ENCODE measurements at regions not wholly inside any gene's neighbourhood (a gene's known extent, or its start where the extent isn't known, plus 50 kb on each side); places are given as distances from the start of the nearest gene placed in this dataset.

DNA sequence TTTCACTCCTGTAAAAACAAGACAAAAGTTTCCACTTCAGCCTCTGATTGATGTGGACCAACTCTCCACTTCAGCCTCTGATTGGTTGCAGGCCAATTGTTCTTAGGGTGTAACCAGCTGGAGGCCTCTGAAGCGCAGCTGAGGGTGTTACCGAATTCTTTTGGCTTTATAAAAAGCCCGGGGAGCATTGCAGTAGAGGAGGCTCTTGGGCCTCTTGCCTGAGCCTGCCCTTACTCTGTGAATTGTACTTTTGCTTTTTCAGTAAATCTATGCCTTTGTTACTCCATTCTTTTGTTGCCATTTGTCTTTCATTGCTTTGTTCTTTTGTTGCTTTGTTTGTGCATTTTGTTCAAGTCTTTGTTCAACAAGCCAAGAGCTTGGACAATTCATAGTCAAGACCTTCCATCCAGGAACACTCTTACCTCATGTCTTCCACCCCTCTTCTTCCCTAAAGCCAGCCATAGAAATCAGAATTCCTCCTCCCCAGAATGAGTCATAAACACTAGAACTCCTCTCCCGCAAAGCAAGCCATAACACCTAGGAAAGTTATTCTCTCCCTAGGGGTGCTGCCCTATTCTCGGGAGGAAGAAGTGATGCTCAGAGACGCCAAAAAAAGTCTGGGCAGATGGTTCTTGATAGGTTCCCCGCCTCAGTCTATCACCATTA is 53.5 kb upstream of the ARMC3 start (continued):
- no peak for TF ChIP-seq ZNF142 (CRISPR knock-in tag; IDR thresholded peaks at IDR 0.05)
- TF ChIP-seq ZIK1 (CRISPR knock-in tag; IDR thresholded peaks at IDR 0.05; ENCODE audit: borderline replicate concordance, low read depth), result no peak
- no peak for TF ChIP-seq SATB2 (CRISPR knock-in tag; IDR thresholded peaks at IDR 0.05)
- TF ChIP-seq ZBTB21 (CRISPR knock-in tag; IDR thresholded peaks at IDR 0.05), result no peak
- no peak for TF ChIP-seq ZNF678 (CRISPR knock-in tag; IDR thresholded peaks at IDR 0.05)

DNA sequence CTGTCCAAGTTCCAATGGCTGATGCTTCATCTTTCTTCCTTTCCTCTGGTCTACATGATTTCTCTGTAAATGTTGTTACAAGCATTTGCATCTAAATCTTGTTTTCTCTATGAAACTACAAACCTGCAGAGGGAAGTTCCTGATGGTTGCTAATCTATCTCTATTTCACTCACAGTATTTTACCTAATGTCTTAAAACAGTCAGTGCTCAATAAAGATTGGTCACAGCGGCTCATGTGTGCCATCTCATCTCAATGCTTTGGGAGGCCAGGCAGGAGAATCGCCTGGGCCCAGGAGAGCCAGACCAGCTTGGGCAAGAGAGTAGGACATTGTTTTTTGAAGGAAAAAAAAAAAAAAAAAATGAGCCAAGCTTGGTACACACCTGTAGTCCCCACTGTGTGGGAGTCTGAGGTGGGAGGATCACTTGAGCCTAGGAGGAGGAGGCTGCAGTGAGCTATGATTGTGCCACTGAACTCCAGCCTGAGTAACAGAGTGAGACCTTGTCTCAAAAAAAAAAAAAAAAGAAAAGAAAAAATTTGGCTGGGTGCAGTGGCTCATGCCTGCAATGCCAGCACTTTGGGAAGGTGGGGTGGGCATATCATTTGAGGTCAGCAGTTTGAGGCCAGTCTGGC is 71.3 kb upstream of the ARMC3 start:
- no peak for FAIRE-seq
- CTCF ChIA-PET (ENCODE audit: low intra/inter-chr PET ratio, low total read pairs), result no interaction called here

More for the DNA sequence above, 71.3 kb upstream of the ARMC3 start:
- Histone ChIP-seq H4K20me1 (ENCODE audit: insufficient read depth, low read length) (no peaks in the 10 kb centered on the region), H3K4me2 (ENCODE audit: low read depth, low read length) (no peak overlapping the region), H3K27ac (ENCODE audit: extremely low read length, insufficient read depth, low read length) (no peak overlapping the region), H3K27me3 (ENCODE audit: control insufficient read depth in 1 of 2, insufficient read depth in 2 of 2, low read length in 2 of 2) (peaks cover 0 to 2% of the 10 kb centered on the region in 2 experiments; a peak in 1 of 5 replicates), H3K4me1 (ENCODE audit: insufficient read depth, low read length) (peaks cover 17% of the 10 kb centered on the region), H3K9ac (ENCODE audit: insufficient read depth, low read depth, low read length) (no peak overlapping the region), H3K79me2 (ENCODE audit: insufficient read depth, low read length) (no peaks in the 10 kb centered on the region), H2AFZ (ENCODE audit: low read length) (no peak overlapping the region), H3K36me3 (replicated peaks in 1 of 2; ENCODE audit: control insufficient read depth in 1 of 2, insufficient read depth in 2 of 2, low read length in 2 of 2) (no peaks in the 10 kb centered on the region), H3K9me3 (ENCODE audit: low read length) (no peaks in the 10 kb centered on the region), H3K4me3 (replicated peaks in 1 of 3; ENCODE audit: insufficient read depth in 1 of 3, low read depth in 2 of 3, low read length in 3 of 3) (no peak overlapping the region)
- POLR2A ChIA-PET, result no interaction called here
- in situ Hi-C loops (cut with HindIII; ENCODE audit: extremely low pct_ligation_motif_present, low pct_unique_long_range_greater_than_20kb), result no loop called here
- no peak for ATAC-seq
- no peak for DNase-seq (ENCODE audit: low spot score)
- intact Hi-C loops (cut with micrococcal nuclease; ENCODE audit: unreplicated experiment), result no loop called here
- 74% methylated on average over 2 of the region's 2 CpGs for WGBS (ENCODE audit: low lambda C conversion rate)
- TF ChIP-seq RAD21 (CRISPR knock-in tag; IDR thresholded peaks at IDR 0.05), result no peak
- TF ChIP-seq ZNF674 (CRISPR knock-in tag; IDR thresholded peaks at IDR 0.05; ENCODE audit: low read depth), result no peak
- TF ChIP-seq ZSCAN30 (CRISPR knock-in tag; IDR thresholded peaks at IDR 0.05), result no peak
- no peak for TF ChIP-seq WIZ (CRISPR knock-in tag; IDR thresholded peaks at IDR 0.05)
- no peak for TF ChIP-seq ZNF597 (CRISPR knock-in tag; IDR thresholded peaks at IDR 0.05)
- TF ChIP-seq RFXANK (CRISPR knock-in tag; IDR thresholded peaks at IDR 0.05), result no peak
- TF ChIP-seq FOXK2 (IDR thresholded peaks at IDR 0.05), result no peak
- BruUV-seq (replicated peaks), result no TSS peak
